HCT116 (cell line): ENCODE measurements at regions not wholly inside any gene's neighbourhood (a gene's known extent, or its start where the extent isn't known, plus 50 kb on each side); places are given as distances from the start of the nearest gene placed in this dataset.

ENCODE experiments used
- ATAC-seq: fragments of 200-7000 bp; cut with Tn5 transposase; 2 replicates; pipeline ENCODE4 v1.9.1; 2020; ENCODE audit warnings: mild to moderate bottlenecking, moderate library complexity
- BruUV-seq: library from RNA; stranded (reverse); fragments of 400-500 nt; replicated peaks from 2 replicates; lab custom pipeline; 2021; lab: Mats Ljungman, UMichigan
- CTCF ChIA-PET: fragments of 300-600 bp; sonication (Branson Sonifier 250); formaldehyde crosslinking; loops from one replicate; lab custom pipeline; 2021; ENCODE audit warnings: antibody characterized with exemption; lab: Charles Lee
- POLR2A ChIA-PET: fragments of 300-600, 350-600 bp; sonication (Branson Sonifier 250); formaldehyde crosslinking; loops from one replicate; lab custom pipeline; 2021; ENCODE audit warnings: antibody characterized with exemption; lab: Charles Lee
- RAD21 ChIA-PET, 2 experiments: fragments of 300-600 bp; sonication (Branson Sonifier 250); formaldehyde crosslinking; loops; one replicate each; lab custom pipeline; 2023; ENCODE audit warnings: low total read pairs in 2 of 2; ENCODE audit not compliant: uncharacterized antibody in 2 of 2, unreplicated experiment in 2 of 2, low non-redundant PET in 1 of 2; lab: Charles Lee
- DNase-seq: peaks from one replicate; pipeline ENCODE4 v3.0.0-alpha.2; 2010; ENCODE audit warnings: low read depth, low spot score
- H2AFZ ChIP-seq: fragments of 200-600 bp; shearing (Covaris generic), sonication (generic); 2 replicates; pipeline ENCODE4 v1.6.1; 2017; ENCODE audit warnings: low read depth, mixed run types, mixed read lengths, antibody characterized with exemption, low read length; ENCODE audit not compliant: poor library complexity, severe bottlenecking
- H3K27ac ChIP-seq: 2 replicates; pipeline ENCODE4 v1.5.1; 2012; ENCODE audit warnings: low read depth, low read length
- H3K27me3 ChIP-seq: fragments of 200-600 bp; sonication (generic); 2 replicates; pipeline ENCODE4 v1.6.1; 2016; ENCODE audit warnings: mixed run types, low read length, mixed read lengths; ENCODE audit not compliant: insufficient read depth
- H3K36me3 ChIP-seq, 2 experiments: fragments of 200-500 bp in 1 of 2; fragments of 200-600 bp in 1 of 2; sonication (Bioruptor generic) in 1 of 2; sonication (generic) in 1 of 2; 2 replicates each; pipeline versions ENCODE4 v1.5.1 to v1.6.1; 2014 to 2016; ENCODE audit warnings: low read length in 2 of 2, inconsistent platforms in 1 of 2, mixed read lengths in 1 of 2, mixed run types in 1 of 2; ENCODE audit not compliant: insufficient read depth in 2 of 2, control insufficient read depth in 1 of 2
- H3K4me1 ChIP-seq, 2 experiments: fragments of 200-600 bp in 1 of 2; sonication (generic) in 1 of 2; 2 replicates each; pipeline versions ENCODE4 v1.5.1 to v1.6.1; 2012 to 2017; ENCODE audit warnings: low read length in 2 of 2, inconsistent platforms in 1 of 2, mild to moderate bottlenecking in 1 of 2, mixed read lengths in 1 of 2, mixed run types in 1 of 2, moderate library complexity in 1 of 2; ENCODE audit not compliant: insufficient read depth in 2 of 2, control insufficient read depth in 1 of 2
- H3K4me2 ChIP-seq: fragments of 200-600 bp; sonication (generic); 2 replicates; pipeline ENCODE4 v1.6.1; 2017; ENCODE audit warnings: mixed run types, low read length, mixed read lengths
- H3K4me3 ChIP-seq, 2 experiments: fragments of 200-600 bp in 1 of 2; sonication (generic) in 1 of 2; replicated peaks in 1 of 2; 2 replicates each; pipeline ENCODE4 v1.5.1; 2011 to 2016; ENCODE audit warnings: low read length in 2 of 2, control low read depth in 1 of 2, low read depth in 1 of 2, mild to moderate bottlenecking in 1 of 2, mixed read lengths in 1 of 2, mixed run types in 1 of 2
- H3K79me2 ChIP-seq: fragments of 200-600 bp; sonication (generic); 2 replicates; pipeline ENCODE4 v1.6.1; 2017; ENCODE audit warnings: mild to moderate bottlenecking, mixed run types, low read length, moderate library complexity, mixed read lengths; ENCODE audit not compliant: insufficient read depth
- H3K9ac ChIP-seq: fragments of 200-600 bp; sonication (generic); 2 replicates; pipeline ENCODE4 v1.6.1; 2016; ENCODE audit warnings: low read length, mixed read lengths
- H3K9me2 ChIP-seq: fragments of 200-600 bp; sonication (generic), shearing (Covaris generic); 2 replicates; pipeline ENCODE4 v1.6.1; 2017; ENCODE audit warnings: mixed run types, mild to moderate bottlenecking, moderate library complexity; ENCODE audit not compliant: insufficient read depth
- H3K9me3 ChIP-seq, 2 experiments: fragments of 200-500 bp in 1 of 2; fragments of 200-600 bp in 1 of 2; sonication (Bioruptor generic) in 1 of 2; sonication (generic) in 1 of 2; 2 replicates each; pipeline ENCODE4 v1.6.1; 2014 to 2017; ENCODE audit warnings: low read length in 2 of 2, mixed read lengths in 2 of 2, inconsistent platforms in 1 of 2, low read depth in 1 of 2, mild to moderate bottlenecking in 1 of 2, mixed run types in 1 of 2, moderate library complexity in 1 of 2; ENCODE audit not compliant: control insufficient read depth in 1 of 2, insufficient read depth in 1 of 2
- H4K20me1 ChIP-seq: fragments of 200-600 bp; sonication (generic), shearing (Covaris generic); 2 replicates; pipeline ENCODE4 v1.6.1; 2017; ENCODE audit warnings: mixed run types, mild to moderate bottlenecking, moderate library complexity; ENCODE audit not compliant: insufficient read depth
- CBX3 ChIP-seq: IDR thresholded peaks from 2 replicates; pipeline ENCODE4 v1.6.1; 2012; ENCODE audit warnings: low read depth
- CEBPB ChIP-seq: IDR thresholded peaks from 2 replicates; pipeline ENCODE4 v1.6.1; 2012; ENCODE audit warnings: low read depth
- EGR1 ChIP-seq: IDR thresholded peaks from 2 replicates; pipeline ENCODE4 v1.6.1; 2012; ENCODE audit warnings: low read depth
- EZH2 ChIP-seq: fragments of 200-600 bp; sonication (generic); IDR thresholded peaks from 2 replicates; pipeline ENCODE4 v1.6.1; 2017; ENCODE audit warnings: antibody characterized with exemption, mixed run types
- FOSL1 ChIP-seq: IDR thresholded peaks from 2 replicates; pipeline ENCODE4 v1.6.1; 2012; ENCODE audit warnings: low read depth
- JUND ChIP-seq: IDR thresholded peaks from 2 replicates; pipeline ENCODE4 v1.6.1; 2012
- POLR2AphosphoS5 ChIP-seq: IDR thresholded peaks from 2 replicates; pipeline ENCODE4 v1.6.1; 2011; ENCODE audit warnings: mild to moderate bottlenecking, low read depth, low read length, moderate library complexity
- RAD21 ChIP-seq: IDR thresholded peaks from 2 replicates; pipeline ENCODE4 v1.6.1; 2012; ENCODE audit warnings: low read depth, mild to moderate bottlenecking
- SIN3A ChIP-seq: IDR thresholded peaks from 2 replicates; pipeline ENCODE4 v1.6.1; 2012; ENCODE audit warnings: low read depth
- SP1 ChIP-seq: IDR thresholded peaks from 2 replicates; pipeline ENCODE4 v1.6.1; 2012; ENCODE audit warnings: low read depth
- TCF7L2 ChIP-seq: IDR thresholded peaks from 2 replicates; pipeline ENCODE4 v1.7.0; 2011; ENCODE audit warnings: borderline replicate concordance, inconsistent platforms; ENCODE audit not compliant: insufficient read depth, insufficient read length; ENCODE audit errors: extremely low read depth
- ZFX ChIP-seq: fragments of 450-650 bp; IDR thresholded peaks from 2 replicates; pipeline ENCODE4 v1.6.1; 2017
- intact Hi-C: fragments of 100-400 bp; cut with micrococcal nuclease; formaldehyde crosslinking; loops from 2 replicates; pipeline ENCODE4 v1.10.0; 2022
- TF ChIP-seq, protein P1 (sequence below): IDR thresholded peaks from 2 replicates; pipeline ENCODE4 v1.6.1; 2012
- TF ChIP-seq, protein P2 (sequence below): IDR thresholded peaks from 2 replicates; pipeline ENCODE4 v1.6.1; 2012; ENCODE audit warnings: low read depth
- TF ChIP-seq, protein P3 (sequence below): IDR thresholded peaks from 2 replicates; pipeline ENCODE4 v1.6.1; 2011; ENCODE audit warnings: mild to moderate bottlenecking, low read length, moderate library complexity; ENCODE audit not compliant: insufficient replicate concordance; ENCODE audit errors: extremely low read depth
- TF ChIP-seq, protein P4 (sequence below): IDR thresholded peaks from 2 replicates; pipeline ENCODE4 v1.6.1; 2012

DNA sequence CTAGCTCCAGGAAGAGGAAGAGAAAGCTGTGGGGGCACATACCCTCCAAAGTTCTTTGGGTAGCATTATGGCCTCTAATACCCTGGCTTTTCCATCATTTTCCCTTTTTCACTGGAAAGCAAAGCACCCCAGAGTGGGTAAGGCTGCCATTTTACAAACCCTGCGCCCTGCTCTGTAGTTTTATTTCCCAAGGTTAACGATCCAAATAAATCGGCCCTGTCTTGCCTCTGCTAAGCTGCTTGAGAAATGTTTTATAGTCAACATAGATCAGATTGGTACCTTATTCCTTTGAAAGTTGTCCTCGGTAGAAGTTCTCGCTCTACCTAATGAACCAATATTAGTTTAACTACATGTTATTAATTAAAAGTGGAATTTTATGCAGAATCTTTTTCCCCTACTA lies 328.2 kb downstream of the NPIPA8 start:
- Histone ChIP-seq H3K9me2 (no peaks in the 10 kb centered on the region), H3K27ac (no peak overlapping the region), H2AFZ (no peak overlapping the region), H3K4me3 (no peak overlapping the region), H3K9ac (no peak overlapping the region), H3K36me3 (no peaks in the 10 kb centered on the region), H3K9me3 (no peaks in the 10 kb centered on the region), H3K4me2 (no peak overlapping the region), H3K27me3 (peaks cover 29% of the 10 kb centered on the region), H4K20me1 (no peaks in the 10 kb centered on the region), H3K79me2 (no peaks in the 10 kb centered on the region), H3K4me1 (no peaks in the 10 kb centered on the region)
- DNase-seq (no peak), ATAC-seq (no peak)
- TF ChIP-seq TCF7L2 (no peak), CBX3 (no peak), JUND (no peak), RAD21 (no peak), SIN3A (no peak), EGR1 (no peak), FOSL1 (no peak), ZFX (no peak), POLR2AphosphoS5 (no peak), CEBPB (no peak), SP1 (no peak), EZH2 (no peak)
- TF ChIP-seq, protein P1, sequence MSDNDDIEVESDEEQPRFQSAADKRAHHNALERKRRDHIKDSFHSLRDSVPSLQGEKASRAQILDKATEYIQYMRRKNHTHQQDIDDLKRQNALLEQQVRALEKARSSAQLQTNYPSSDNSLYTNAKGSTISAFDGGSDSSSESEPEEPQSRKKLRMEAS = no peak
- TF ChIP-seq, protein P2, sequence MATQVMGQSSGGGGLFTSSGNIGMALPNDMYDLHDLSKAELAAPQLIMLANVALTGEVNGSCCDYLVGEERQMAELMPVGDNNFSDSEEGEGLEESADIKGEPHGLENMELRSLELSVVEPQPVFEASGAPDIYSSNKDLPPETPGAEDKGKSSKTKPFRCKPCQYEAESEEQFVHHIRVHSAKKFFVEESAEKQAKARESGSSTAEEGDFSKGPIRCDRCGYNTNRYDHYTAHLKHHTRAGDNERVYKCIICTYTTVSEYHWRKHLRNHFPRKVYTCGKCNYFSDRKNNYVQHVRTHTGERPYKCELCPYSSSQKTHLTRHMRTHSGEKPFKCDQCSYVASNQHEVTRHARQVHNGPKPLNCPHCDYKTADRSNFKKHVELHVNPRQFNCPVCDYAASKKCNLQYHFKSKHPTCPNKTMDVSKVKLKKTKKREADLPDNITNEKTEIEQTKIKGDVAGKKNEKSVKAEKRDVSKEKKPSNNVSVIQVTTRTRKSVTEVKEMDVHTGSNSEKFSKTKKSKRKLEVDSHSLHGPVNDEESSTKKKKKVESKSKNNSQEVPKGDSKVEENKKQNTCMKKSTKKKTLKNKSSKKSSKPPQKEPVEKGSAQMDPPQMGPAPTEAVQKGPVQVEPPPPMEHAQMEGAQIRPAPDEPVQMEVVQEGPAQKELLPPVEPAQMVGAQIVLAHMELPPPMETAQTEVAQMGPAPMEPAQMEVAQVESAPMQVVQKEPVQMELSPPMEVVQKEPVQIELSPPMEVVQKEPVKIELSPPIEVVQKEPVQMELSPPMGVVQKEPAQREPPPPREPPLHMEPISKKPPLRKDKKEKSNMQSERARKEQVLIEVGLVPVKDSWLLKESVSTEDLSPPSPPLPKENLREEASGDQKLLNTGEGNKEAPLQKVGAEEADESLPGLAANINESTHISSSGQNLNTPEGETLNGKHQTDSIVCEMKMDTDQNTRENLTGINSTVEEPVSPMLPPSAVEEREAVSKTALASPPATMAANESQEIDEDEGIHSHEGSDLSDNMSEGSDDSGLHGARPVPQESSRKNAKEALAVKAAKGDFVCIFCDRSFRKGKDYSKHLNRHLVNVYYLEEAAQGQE = no peak
- TF ChIP-seq, protein P3, sequence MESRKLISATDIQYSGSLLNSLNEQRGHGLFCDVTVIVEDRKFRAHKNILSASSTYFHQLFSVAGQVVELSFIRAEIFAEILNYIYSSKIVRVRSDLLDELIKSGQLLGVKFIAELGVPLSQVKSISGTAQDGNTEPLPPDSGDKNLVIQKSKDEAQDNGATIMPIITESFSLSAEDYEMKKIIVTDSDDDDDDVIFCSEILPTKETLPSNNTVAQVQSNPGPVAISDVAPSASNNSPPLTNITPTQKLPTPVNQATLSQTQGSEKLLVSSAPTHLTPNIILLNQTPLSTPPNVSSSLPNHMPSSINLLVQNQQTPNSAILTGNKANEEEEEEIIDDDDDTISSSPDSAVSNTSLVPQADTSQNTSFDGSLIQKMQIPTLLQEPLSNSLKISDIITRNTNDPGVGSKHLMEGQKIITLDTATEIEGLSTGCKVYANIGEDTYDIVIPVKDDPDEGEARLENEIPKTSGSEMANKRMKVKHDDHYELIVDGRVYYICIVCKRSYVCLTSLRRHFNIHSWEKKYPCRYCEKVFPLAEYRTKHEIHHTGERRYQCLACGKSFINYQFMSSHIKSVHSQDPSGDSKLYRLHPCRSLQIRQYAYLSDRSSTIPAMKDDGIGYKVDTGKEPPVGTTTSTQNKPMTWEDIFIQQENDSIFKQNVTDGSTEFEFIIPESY = no peak
- TF ChIP-seq, protein P4, sequence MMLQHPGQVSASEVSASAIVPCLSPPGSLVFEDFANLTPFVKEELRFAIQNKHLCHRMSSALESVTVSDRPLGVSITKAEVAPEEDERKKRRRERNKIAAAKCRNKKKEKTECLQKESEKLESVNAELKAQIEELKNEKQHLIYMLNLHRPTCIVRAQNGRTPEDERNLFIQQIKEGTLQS = no peak
- CTCF ChIA-PET = no interaction called here
- RAD21 ChIA-PET = no interaction called here
- BruUV-seq = no TSS peak
- intact Hi-C loops = no loop called here
- POLR2A ChIA-PET = no interaction called here
